Neuronal stem cell (in vitro differentiated cells): ENCODE measurements at regions not wholly inside any gene's neighbourhood (a gene's known extent, or its start where the extent isn't known, plus 50 kb on each side); places are given as distances from the start of the nearest gene placed in this dataset.

ENCODE experiments used
- DNase-seq: peaks from one replicate; pipeline ENCODE4 v3.0.0-alpha.2; 2013; ENCODE audit warnings: low spot score
- H2AFZ ChIP-seq: one replicate; pipeline ENCODE4 v1.6.1; 2013; ENCODE audit warnings: mild to moderate bottlenecking, low read length, inconsistent platforms
- H2AK5ac ChIP-seq: 2 replicates; pipeline ENCODE4 v1.6.1; 2013; ENCODE audit warnings: low read depth, mild to moderate bottlenecking, inconsistent platforms, low read length, moderate library complexity, mixed read lengths
- H2BK120ac ChIP-seq: 2 replicates; pipeline ENCODE4 v1.6.1; 2013; ENCODE audit warnings: low read depth, mild to moderate bottlenecking, inconsistent platforms, low read length, moderate library complexity, mixed read lengths
- H2BK12ac ChIP-seq: one replicate; pipeline ENCODE4 v1.6.1; 2013; ENCODE audit warnings: low read length, inconsistent platforms
- H2BK15ac ChIP-seq: 2 replicates; pipeline ENCODE4 v1.6.1; 2013; ENCODE audit warnings: mild to moderate bottlenecking, low read length, inconsistent platforms, mixed read lengths
- H2BK5ac ChIP-seq: one replicate; pipeline ENCODE4 v1.6.1; 2013; ENCODE audit warnings: inconsistent platforms, mild to moderate bottlenecking, low read length, moderate library complexity
- H3K14ac ChIP-seq: one replicate; pipeline ENCODE4 v1.6.1; 2013; ENCODE audit warnings: low read length, inconsistent platforms
- H3K18ac ChIP-seq: 2 replicates; pipeline ENCODE4 v1.6.1; 2013; ENCODE audit warnings: low read length, inconsistent platforms
- H3K23ac ChIP-seq: 2 replicates; pipeline ENCODE4 v1.6.1; 2013; ENCODE audit warnings: low read depth, mild to moderate bottlenecking, mixed read lengths, low read length, inconsistent platforms; ENCODE audit not compliant: poor library complexity
- H3K27ac ChIP-seq: replicated peaks from 3 replicates; pipeline ENCODE4 v1.5.1; 2013; ENCODE audit warnings: low read length, inconsistent platforms
- H3K27me3 ChIP-seq, 3 experiments: 2 replicates each; pipeline ENCODE4 v1.6.1; 2013; ENCODE audit warnings: low read length in 3 of 3, mild to moderate bottlenecking in 2 of 3, inconsistent platforms in 1 of 3, low read depth in 1 of 3, mixed read lengths in 1 of 3, moderate library complexity in 1 of 3; ENCODE audit not compliant: control insufficient read depth in 3 of 3, insufficient read depth in 3 of 3
- H3K36me3 ChIP-seq, 2 donors: replicated peaks in 1 of 2; 2 replicates each; pipeline ENCODE4 v1.6.1; 2013; ENCODE audit warnings: low read length in 2 of 2; ENCODE audit not compliant: control insufficient read depth in 2 of 2, insufficient read depth in 2 of 2
- H3K4ac ChIP-seq: 2 replicates; pipeline ENCODE4 v1.6.1; 2013; ENCODE audit warnings: inconsistent platforms, mild to moderate bottlenecking, low read length, moderate library complexity
- H3K4me1 ChIP-seq, 2 donors: 1 replicate in 1 of 2; 2 replicates in 1 of 2; pipeline ENCODE4 v1.6.1; 2013; ENCODE audit warnings: low read length in 2 of 2, low read depth in 1 of 2; ENCODE audit not compliant: control insufficient read depth in 2 of 2, insufficient read depth in 1 of 2
- H3K4me2 ChIP-seq: one replicate; pipeline ENCODE4 v1.6.1; 2013; ENCODE audit warnings: mild to moderate bottlenecking, low read length, inconsistent platforms; ENCODE audit not compliant: insufficient read depth, poor library complexity, severe bottlenecking
- H3K4me3 ChIP-seq, 2 donors: 2 replicates each; pipeline ENCODE4 v1.5.1; 2013; ENCODE audit warnings: low read length in 2 of 2, mild to moderate bottlenecking in 2 of 2, inconsistent platforms in 1 of 2, moderate library complexity in 1 of 2
- H3K79me1 ChIP-seq: one replicate; pipeline ENCODE4 v1.6.1; 2013; ENCODE audit warnings: low read depth, mild to moderate bottlenecking, inconsistent platforms, low read length, moderate library complexity
- H3K9ac ChIP-seq: one replicate; pipeline ENCODE4 v1.6.1; 2013; ENCODE audit warnings: mild to moderate bottlenecking, low read depth, low read length, inconsistent platforms; ENCODE audit not compliant: poor library complexity
- H3K9me3 ChIP-seq, 2 donors: replicated peaks in 1 of 2; 2 replicates each; pipeline versions ENCODE3 to v1.6.1; 2013; ENCODE audit warnings: low read length in 2 of 2, mild to moderate bottlenecking in 2 of 2, inconsistent platforms in 1 of 2, low read depth in 1 of 2, mixed read lengths in 1 of 2, moderate library complexity in 1 of 2; ENCODE audit not compliant: control insufficient read depth in 2 of 2, insufficient read depth in 1 of 2
- H4K8ac ChIP-seq: one replicate; pipeline ENCODE4 v1.6.1; 2013; ENCODE audit warnings: low read depth, mild to moderate bottlenecking, inconsistent platforms, low read length, moderate library complexity
- H4K91ac ChIP-seq: one replicate; pipeline ENCODE4 v1.6.1; 2013; ENCODE audit warnings: low read length, low read depth, mild to moderate bottlenecking, inconsistent platforms; ENCODE audit not compliant: poor library complexity
- whole genome bisulfite sequencing, 2 donors: extraction: QIAGEN DNeasy Blood & Tissue Kit; methylation state at CpG; one replicate each; pipeline ENCODE4 v1.1.7; 2013; ENCODE audit warnings: missing lambda C conversion rate in 2 of 2, mixed read lengths in 1 of 2; ENCODE audit not compliant: insufficient read length in 2 of 2, insufficient replicate concordance in 1 of 2; ENCODE audit errors: extremely low coverage in 2 of 2; 5-methylcytosine and 5-hydroxymethylcytosine counted together

DNA sequence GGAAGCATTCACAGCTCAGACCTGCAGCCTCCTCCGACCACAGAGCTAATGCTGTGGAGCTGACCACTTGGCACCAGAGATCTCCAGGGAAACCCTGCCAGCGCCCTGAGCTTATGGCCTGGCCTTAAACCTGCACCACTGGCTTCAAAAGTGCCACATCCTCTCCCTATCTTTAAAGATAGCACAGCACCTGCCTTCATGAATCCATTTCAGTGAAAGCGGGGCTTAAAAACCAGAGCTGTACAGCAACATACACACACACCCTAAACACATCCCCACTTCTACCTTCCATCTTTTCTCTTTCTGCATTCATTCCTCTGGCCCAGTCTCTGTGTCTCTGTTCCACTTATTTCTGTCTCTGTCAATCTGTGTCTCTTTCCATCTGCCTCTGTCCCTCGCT, 59.8 kb upstream of the CCDC167 start:
- Histone ChIP-seq H3K27me3 (no peaks in the 10 kb centered on the region), H3K14ac (no peak overlapping the region), H2AK5ac (no peak overlapping the region), H3K79me1 (no peaks in the 10 kb centered on the region), H3K36me3 (no peaks in the 10 kb centered on the region), H3K23ac (no peak overlapping the region), H4K8ac (no peak overlapping the region), H2BK12ac (no peak overlapping the region), H3K4me2 (no peak overlapping the region), H2BK120ac (no peak overlapping the region), H3K4me1 (peaks cover 45 to 47% of the 10 kb centered on the region in 2 donors), H3K4me3 (peak overlapping the region in 1 of 2 donors; percentile 31), H4K91ac (no peak overlapping the region), H3K27ac (no peak overlapping the region), H3K9me3 (peaks cover 2 to 3% of the 10 kb centered on the region in 2 donors), H3K4ac (no peak overlapping the region), H2BK5ac (peak overlapping the region; percentile 69), H3K18ac (peak overlapping the region; percentile 15), H2BK15ac (no peak overlapping the region), H2AFZ (peak overlapping the region; percentile 68), H3K9ac (no peak overlapping the region)
- DNase-seq = no peak
- WGBS, 2 donors = no CpG with 5 or more reads among the region's 4 CpGs

DNA sequence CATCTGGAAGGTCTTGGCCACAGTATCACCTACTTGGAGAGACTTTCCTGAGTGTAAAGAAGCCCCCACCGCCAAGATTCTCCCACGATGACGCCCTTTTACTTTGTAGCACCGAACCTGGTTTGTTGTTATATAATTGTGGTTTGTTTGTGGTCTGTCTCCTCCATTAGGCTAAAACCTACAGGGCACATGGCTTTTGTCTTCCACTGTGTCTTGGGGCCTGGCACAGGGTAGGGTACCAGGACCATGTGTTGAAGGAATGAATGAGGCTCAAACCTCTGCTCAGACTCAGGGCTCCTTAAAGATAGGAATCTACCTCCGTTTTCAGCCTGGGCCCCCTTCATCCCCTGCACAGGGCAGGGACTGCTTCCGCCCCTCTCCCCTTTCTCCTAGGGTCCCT, 59.4 kb upstream of the CCDC167 start:
- Histone ChIP-seq H2AFZ (peak overlapping the region; percentile 68), H3K14ac (no peak overlapping the region), H3K23ac (no peak overlapping the region), H3K4me1 (peaks cover 45 to 48% of the 10 kb centered on the region in 2 donors), H2BK5ac (no peak overlapping the region), H2BK12ac (no peak overlapping the region), H2BK15ac (peak overlapping the region; percentile 45), H3K9ac (no peak overlapping the region), H3K27me3 (no peaks in the 10 kb centered on the region), H3K4me3 (peak overlapping the region in 1 of 2 donors; percentile 31), H3K27ac (no peak overlapping the region), H3K36me3 (no peaks in the 10 kb centered on the region), H3K9me3 (peaks cover 2 to 3% of the 10 kb centered on the region in 2 donors), H3K4me2 (no peak overlapping the region), H4K8ac (no peak overlapping the region), H2AK5ac (peak overlapping the region; percentile 85), H3K4ac (no peak overlapping the region), H2BK120ac (no peak overlapping the region), H3K18ac (no peak overlapping the region), H3K79me1 (no peaks in the 10 kb centered on the region), H4K91ac (no peak overlapping the region)
- no peak for DNase-seq
- WGBS, 2 donors = no CpG with 5 or more reads among the region's 6 CpGs

DNA sequence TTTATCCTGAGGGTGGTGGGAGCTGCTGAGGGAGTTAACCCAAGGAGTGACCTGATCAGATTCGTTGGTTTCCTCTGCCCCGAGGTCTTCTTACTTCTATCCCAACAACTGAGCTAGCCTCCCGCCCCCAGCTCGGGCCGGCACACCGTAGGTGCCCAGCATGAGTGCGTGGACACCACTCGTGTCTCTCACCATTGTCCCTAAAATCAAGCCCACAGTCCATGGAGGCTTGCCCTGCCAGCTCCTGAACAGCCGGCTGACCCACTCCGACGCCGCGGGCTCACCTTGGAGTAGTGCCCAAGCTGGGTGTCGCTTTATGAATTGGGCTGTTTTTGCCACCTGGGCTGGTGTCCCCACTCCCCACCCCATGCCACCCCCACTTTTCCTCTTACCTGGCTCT, 59.0 kb upstream of the CCDC167 start:
- Histone ChIP-seq H2BK120ac (no peak overlapping the region), H3K18ac (peak overlapping the region; percentile 30), H4K91ac (no peak overlapping the region), H3K79me1 (no peaks in the 10 kb centered on the region), H3K4me3 (no peak overlapping the region), H2BK12ac (no peak overlapping the region), H2AK5ac (peak overlapping the region; percentile 85), H2AFZ (no peak overlapping the region), H3K4me2 (no peak overlapping the region), H3K23ac (peak overlapping the region; percentile 57), H3K9me3 (peaks cover 2 to 3% of the 10 kb centered on the region in 2 donors), H3K4ac (no peak overlapping the region), H4K8ac (no peak overlapping the region), H3K27ac (no peak overlapping the region), H2BK15ac (peak overlapping the region; percentile 45), H2BK5ac (no peak overlapping the region), H3K9ac (no peak overlapping the region), H3K14ac (no peak overlapping the region), H3K27me3 (no peaks in the 10 kb centered on the region), H3K36me3 (no peaks in the 10 kb centered on the region), H3K4me1 (peaks cover 44 to 45% of the 10 kb centered on the region in 2 donors)
- DNase-seq = no peak
- no CpG with 5 or more reads among the region's 14 CpGs for WGBS, 2 donors

DNA sequence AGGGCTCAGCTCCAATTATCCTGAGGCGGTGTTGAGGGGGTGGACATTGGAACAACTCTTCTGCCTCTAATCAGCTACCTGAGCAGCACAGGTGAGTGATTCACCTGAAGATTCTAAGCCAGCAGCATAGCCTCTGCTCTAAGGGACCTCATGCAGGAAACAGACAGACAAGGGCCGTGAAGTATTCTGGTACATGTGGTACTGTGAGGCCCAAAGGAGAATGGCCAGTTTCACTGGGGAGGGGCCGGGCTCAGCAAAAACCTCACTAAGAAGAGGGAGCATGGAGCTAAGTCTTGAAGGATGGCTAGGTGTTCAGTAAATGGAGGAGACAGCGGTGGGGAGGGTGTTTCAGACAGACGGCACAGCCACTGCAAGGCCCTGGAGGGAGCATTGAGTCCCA, 58.5 kb upstream of the CCDC167 start:
- H2AFZ ChIP-seq = no peak overlapping the region
- WGBS, 2 donors = no CpG with 5 or more reads among the region's 5 CpGs

More for the DNA sequence above, 58.5 kb upstream of the CCDC167 start:
- Histone ChIP-seq H3K4me2 (no peak overlapping the region), H3K9me3 (peaks cover 2 to 3% of the 10 kb centered on the region in 2 donors), H2BK120ac (no peak overlapping the region), H4K8ac (no peak overlapping the region), H3K27ac (no peak overlapping the region), H2BK12ac (peak overlapping the region; percentile 1), H3K79me1 (no peaks in the 10 kb centered on the region), H3K4me1 (peaks cover 46 to 49% of the 10 kb centered on the region in 2 donors), H3K36me3 (no peaks in the 10 kb centered on the region), H3K27me3 (no peaks in the 10 kb centered on the region), H3K4ac (no peak overlapping the region), H3K9ac (no peak overlapping the region), H2AK5ac (peak overlapping the region; percentile 85), H4K91ac (no peak overlapping the region), H3K4me3 (no peak overlapping the region), H3K18ac (peak overlapping the region; percentile 30), H2BK5ac (no peak overlapping the region), H2BK15ac (peak overlapping the region; percentile 45), H3K14ac (peak overlapping the region; percentile 26), H3K23ac (peak overlapping the region; percentile 57)
- no peak for DNase-seq
